ENCODE measurements at regions not wholly inside any gene's neighbourhood (a gene's known extent, or its start where the extent isn't known, plus 50 kb on each side); places are given as distances from the start of the nearest gene placed in this dataset.

- no peaks in the 10 kb centered on the region for H3K4me1 Mint-ChIP-seq
- H3K4me2 ChIP-seq (replicated peaks; ENCODE audit: extremely low read depth, low read length, poor library complexity, severe bottlenecking) = no peak overlapping the region
- 91% methylated on average over 5 of the region's 6 CpGs for WGBS (ENCODE audit: insufficient coverage)
- H3K9me3 ChIP-seq (replicated peaks in 1 of 2; ENCODE audit: control insufficient read depth in 1 of 2, insufficient read depth in 1 of 2, low read length in 2 of 2) = no peaks in the 10 kb centered on the region
- H3K27ac ChIP-seq (ENCODE audit: low read depth in 1 of 2, low read length in 2 of 2) = no peak overlapping the region
- no peaks in the 10 kb centered on the region for H3K36me3 ChIP-seq (replicated peaks in 1 of 2; ENCODE audit: control insufficient read depth in 1 of 2, insufficient read depth in 2 of 2, low read length in 2 of 2)
- DNase-seq = no peak
- H3K36me3 Mint-ChIP-seq = no peaks in the 10 kb centered on the region
- H3K27ac Mint-ChIP-seq = no peak overlapping the region
- no peaks in the 10 kb centered on the region for H3K27me3 ChIP-seq (ENCODE audit: control insufficient read depth in 2 of 2, insufficient read depth in 2 of 2, low read length in 2 of 2)
- no peak overlapping the region for H3K9ac ChIP-seq (ENCODE audit: insufficient read depth, low read length, poor library complexity, severe bottlenecking)
- no peaks in the 10 kb centered on the region for H4K20me1 ChIP-seq (ENCODE audit: insufficient read depth, low read length)
- H3K4me3 Mint-ChIP-seq = no peak overlapping the region
- no peak overlapping the region for H2AFZ ChIP-seq (ENCODE audit: insufficient read depth, low read depth, low read length, poor library complexity, severe bottlenecking)
- no peak for TF ChIP-seq CTCF (IDR thresholded peaks at IDR 0.05)
- H3K79me2 ChIP-seq (ENCODE audit: insufficient read depth, low read length) = no peaks in the 10 kb centered on the region
- peaks cover 0 to 4% (median 0%) of the 10 kb centered on the region in 7 donors for H3K9me3 Mint-ChIP-seq
- intact Hi-C loops (cut with micrococcal nuclease) = no loop called here
- H3K4me3 ChIP-seq (replicated peaks in 1 of 3; ENCODE audit: low read depth in 2 of 3, low read length in 3 of 3) = no peak overlapping the region
- H3K4me1 ChIP-seq (ENCODE audit: control insufficient read depth in 1 of 2, insufficient read depth in 2 of 2, low read length in 2 of 2) = no peaks in the 10 kb centered on the region
- peaks cover 0 to 7% (median 3%) of the 10 kb centered on the region in 3 donors for H3K27me3 Mint-ChIP-seq (ENCODE audit: low read depth in 3 of 3)
Observed at GRCh38 chr20:24199501-24199900, 210.9 kb upstream of the GGTLC1 start.

- Mint-ChIP-seq H3K4me1 (no peaks in the 10 kb centered on the region), H3K27me3 (ENCODE audit: low read depth in 3 of 3) (peaks cover 0 to 3% (median 3%) of the 10 kb centered on the region in 3 donors), H3K36me3 (no peaks in the 10 kb centered on the region), H3K9me3 (peaks cover 0 to 3% (median 1%) of the 10 kb centered on the region in 7 donors), H3K27ac (no peak overlapping the region), H3K4me3 (no peak overlapping the region)
- H3K4me1 ChIP-seq (ENCODE audit: control insufficient read depth in 1 of 2, insufficient read depth in 2 of 2, low read length in 2 of 2) = no peaks in the 10 kb centered on the region
- no peaks in the 10 kb centered on the region for H3K79me2 ChIP-seq (ENCODE audit: insufficient read depth, low read length)
- H3K9ac ChIP-seq (ENCODE audit: insufficient read depth, low read length, poor library complexity, severe bottlenecking) = no peak overlapping the region
- H3K9me3 ChIP-seq (replicated peaks in 1 of 2; ENCODE audit: control insufficient read depth in 1 of 2, insufficient read depth in 1 of 2, low read length in 2 of 2) = no peaks in the 10 kb centered on the region
- H3K4me2 ChIP-seq (replicated peaks; ENCODE audit: extremely low read depth, low read length, poor library complexity, severe bottlenecking) = no peak overlapping the region
- H3K36me3 ChIP-seq (replicated peaks in 1 of 2; ENCODE audit: control insufficient read depth in 1 of 2, insufficient read depth in 2 of 2, low read length in 2 of 2) = no peaks in the 10 kb centered on the region
- no peaks in the 10 kb centered on the region for H3K27me3 ChIP-seq (ENCODE audit: control insufficient read depth in 2 of 2, insufficient read depth in 2 of 2, low read length in 2 of 2)
- no peak overlapping the region for H3K4me3 ChIP-seq (replicated peaks in 1 of 3; ENCODE audit: low read depth in 2 of 3, low read length in 3 of 3)
- H4K20me1 ChIP-seq (ENCODE audit: insufficient read depth, low read length) = no peaks in the 10 kb centered on the region
- intact Hi-C loops (cut with micrococcal nuclease) = no loop called here
- H3K27ac ChIP-seq (ENCODE audit: low read depth in 1 of 2, low read length in 2 of 2) = no peak overlapping the region
- DNase-seq = no peak
- 95% methylated on average over 3 of the region's 3 CpGs for WGBS (ENCODE audit: insufficient coverage)
- H2AFZ ChIP-seq (ENCODE audit: insufficient read depth, low read depth, low read length, poor library complexity, severe bottlenecking) = no peak overlapping the region
- no peak for TF ChIP-seq CTCF (IDR thresholded peaks at IDR 0.05)
Observed at GRCh38 chr20:24194143-24194542, 205.6 kb upstream of the GGTLC1 start.

Data from CD14-positive monocyte (primary cell).